ENCODE measurements at regions not wholly inside any gene's neighbourhood (a gene's known extent, or its start where the extent isn't known, plus 50 kb on each side); places are given as distances from the start of the nearest gene placed in this dataset.
"Not testable (repeated sequence)": the region's sequence is repeated elsewhere in the genome, so short reads cannot be mapped to it uniquely, and the experiment has no call there.

DNA sequence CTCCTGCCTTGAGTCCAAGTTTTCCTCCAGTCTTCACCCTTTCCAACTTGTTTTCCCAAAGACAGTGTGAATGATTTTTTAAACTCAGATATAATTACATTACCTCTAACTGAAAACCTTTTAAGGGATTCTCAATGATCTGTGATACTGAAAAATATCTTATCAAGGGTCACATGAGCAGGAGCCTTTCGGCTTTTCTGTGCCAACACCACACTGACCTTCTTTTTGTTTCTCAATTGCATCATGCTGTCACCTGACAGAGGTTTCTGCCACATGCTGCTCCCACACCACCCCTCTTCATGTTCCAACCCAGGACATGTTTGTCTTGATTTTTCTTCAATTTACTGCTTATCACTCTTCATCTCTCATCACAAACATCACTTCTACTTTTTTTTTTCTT is 820.0 kb downstream of the PRELID2 start:
- Mint-ChIP-seq H3K4me3 (ENCODE audit: unreplicated experiment) (no peak overlapping the region), H3K4me1 (ENCODE audit: unreplicated experiment) (no peaks in the 10 kb centered on the region), H3K27ac (ENCODE audit: unreplicated experiment) (no peak overlapping the region), H3K9me3 (ENCODE audit: unreplicated experiment) (no peaks in the 10 kb centered on the region), H3K27me3 (ENCODE audit: unreplicated experiment) (no peaks in the 10 kb centered on the region), H3K36me3 (ENCODE audit: unreplicated experiment) (no peaks in the 10 kb centered on the region)
- TF ChIP-seq, protein P1, sequence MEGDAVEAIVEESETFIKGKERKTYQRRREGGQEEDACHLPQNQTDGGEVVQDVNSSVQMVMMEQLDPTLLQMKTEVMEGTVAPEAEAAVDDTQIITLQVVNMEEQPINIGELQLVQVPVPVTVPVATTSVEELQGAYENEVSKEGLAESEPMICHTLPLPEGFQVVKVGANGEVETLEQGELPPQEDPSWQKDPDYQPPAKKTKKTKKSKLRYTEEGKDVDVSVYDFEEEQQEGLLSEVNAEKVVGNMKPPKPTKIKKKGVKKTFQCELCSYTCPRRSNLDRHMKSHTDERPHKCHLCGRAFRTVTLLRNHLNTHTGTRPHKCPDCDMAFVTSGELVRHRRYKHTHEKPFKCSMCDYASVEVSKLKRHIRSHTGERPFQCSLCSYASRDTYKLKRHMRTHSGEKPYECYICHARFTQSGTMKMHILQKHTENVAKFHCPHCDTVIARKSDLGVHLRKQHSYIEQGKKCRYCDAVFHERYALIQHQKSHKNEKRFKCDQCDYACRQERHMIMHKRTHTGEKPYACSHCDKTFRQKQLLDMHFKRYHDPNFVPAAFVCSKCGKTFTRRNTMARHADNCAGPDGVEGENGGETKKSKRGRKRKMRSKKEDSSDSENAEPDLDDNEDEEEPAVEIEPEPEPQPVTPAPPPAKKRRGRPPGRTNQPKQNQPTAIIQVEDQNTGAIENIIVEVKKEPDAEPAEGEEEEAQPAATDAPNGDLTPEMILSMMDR (IDR thresholded peaks at IDR 0.05) = no peak
- DNase-seq (ENCODE audit: extremely low spot score, unreplicated experiment) = no peak

DNA sequence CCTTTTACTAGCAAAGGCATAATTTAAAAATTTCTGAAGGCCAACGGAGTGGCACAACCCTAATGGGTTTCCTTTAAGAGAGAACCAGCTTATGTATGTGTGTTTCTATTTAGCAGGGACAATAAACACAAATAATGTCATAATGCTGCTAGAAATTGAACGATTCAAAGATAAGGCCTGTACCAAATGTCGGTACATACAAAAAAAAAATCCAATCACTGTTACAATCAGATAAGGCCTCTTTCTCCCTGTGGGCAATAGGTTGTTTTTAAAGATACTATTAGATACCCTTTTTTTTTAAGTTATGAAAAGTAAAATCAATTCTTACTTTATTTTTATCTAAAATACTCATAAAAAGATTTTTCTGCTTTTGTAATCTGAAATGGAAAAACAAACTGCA is 821.0 kb downstream of the PRELID2 start:
- Mint-ChIP-seq H3K27me3 (ENCODE audit: unreplicated experiment) (no peaks in the 10 kb centered on the region), H3K4me1 (ENCODE audit: unreplicated experiment) (no peaks in the 10 kb centered on the region), H3K27ac (ENCODE audit: unreplicated experiment) (no peak overlapping the region), H3K4me3 (ENCODE audit: unreplicated experiment) (no peak overlapping the region), H3K9me3 (ENCODE audit: unreplicated experiment) (no peaks in the 10 kb centered on the region), H3K36me3 (ENCODE audit: unreplicated experiment) (no peaks in the 10 kb centered on the region)
- TF ChIP-seq, protein P1 (IDR thresholded peaks at IDR 0.05) = no peak
- DNase-seq (ENCODE audit: extremely low spot score, unreplicated experiment) = no peak

DNA sequence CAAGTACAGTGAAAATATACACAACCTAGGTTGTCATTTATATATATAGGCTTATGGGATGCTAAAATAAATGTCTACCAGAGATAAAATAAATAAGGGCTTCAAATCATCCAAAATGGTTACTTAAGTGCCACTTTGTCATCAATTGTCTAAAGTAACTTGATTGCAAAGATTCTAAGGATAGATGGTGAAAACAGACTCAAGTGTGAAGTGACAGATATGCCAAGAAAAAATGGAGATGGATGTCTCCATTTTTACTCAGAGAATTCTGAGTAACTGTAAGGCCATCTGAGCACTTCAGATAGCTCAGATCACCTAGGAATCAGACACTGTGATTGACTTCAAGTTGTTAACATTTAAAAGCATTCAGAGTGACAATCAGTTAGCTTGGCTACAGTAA is 824.3 kb downstream of the PRELID2 start:
- Mint-ChIP-seq H3K27me3 (ENCODE audit: unreplicated experiment) (no peaks in the 10 kb centered on the region), H3K27ac (ENCODE audit: unreplicated experiment) (no peak overlapping the region), H3K4me1 (ENCODE audit: unreplicated experiment) (no peaks in the 10 kb centered on the region), H3K4me3 (ENCODE audit: unreplicated experiment) (no peak overlapping the region), H3K9me3 (ENCODE audit: unreplicated experiment) (no peaks in the 10 kb centered on the region), H3K36me3 (ENCODE audit: unreplicated experiment) (no peaks in the 10 kb centered on the region)
- DNase-seq (ENCODE audit: extremely low spot score, unreplicated experiment) = no peak
- TF ChIP-seq, protein P1 (IDR thresholded peaks at IDR 0.05) = no peak

DNA sequence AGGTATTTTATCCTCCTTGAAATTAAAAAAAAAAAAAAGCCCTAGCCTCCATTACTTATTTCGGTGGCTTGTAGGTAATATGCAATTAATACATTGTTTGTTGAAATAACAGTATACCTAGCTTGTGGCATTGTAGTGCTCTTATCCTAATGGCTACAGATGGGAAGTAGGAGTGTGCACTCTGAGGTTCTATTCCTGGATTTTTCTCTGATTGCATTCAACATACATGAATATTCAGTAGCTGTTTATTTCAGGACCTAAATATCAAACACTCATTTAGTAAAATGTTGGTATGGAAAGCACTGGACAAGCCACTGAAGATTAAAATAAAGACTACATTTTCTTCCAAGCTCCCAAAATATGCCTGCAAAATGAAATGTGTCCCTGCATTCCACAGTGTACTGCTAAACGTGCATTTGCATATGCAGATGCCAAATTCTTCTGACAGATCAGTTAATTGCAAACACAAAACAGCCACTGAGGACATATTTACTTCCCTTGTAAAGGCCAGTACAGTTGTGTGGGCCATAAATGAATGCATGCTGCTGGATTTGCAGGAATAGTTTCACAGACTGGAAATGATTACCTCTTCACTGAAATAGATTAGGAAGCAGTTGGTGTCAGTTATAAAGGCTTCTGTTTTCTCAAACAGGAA is 826.1 kb downstream of the PRELID2 start:
- no peaks in the 10 kb centered on the region for H3K27me3 Mint-ChIP-seq (ENCODE audit: unreplicated experiment)
- no peaks in the 10 kb centered on the region for H3K36me3 Mint-ChIP-seq (ENCODE audit: unreplicated experiment)
- H3K4me1 Mint-ChIP-seq (ENCODE audit: unreplicated experiment) = no peaks in the 10 kb centered on the region
- no peak for DNase-seq (ENCODE audit: extremely low spot score, unreplicated experiment)
- no peak overlapping the region for H3K27ac Mint-ChIP-seq (ENCODE audit: unreplicated experiment)
- no peak overlapping the region for H3K4me3 Mint-ChIP-seq (ENCODE audit: unreplicated experiment)
- TF ChIP-seq, protein P1 (IDR thresholded peaks at IDR 0.05) = no peak
- peaks cover 4% of the 10 kb centered on the region for H3K9me3 Mint-ChIP-seq (ENCODE audit: unreplicated experiment)

DNA sequence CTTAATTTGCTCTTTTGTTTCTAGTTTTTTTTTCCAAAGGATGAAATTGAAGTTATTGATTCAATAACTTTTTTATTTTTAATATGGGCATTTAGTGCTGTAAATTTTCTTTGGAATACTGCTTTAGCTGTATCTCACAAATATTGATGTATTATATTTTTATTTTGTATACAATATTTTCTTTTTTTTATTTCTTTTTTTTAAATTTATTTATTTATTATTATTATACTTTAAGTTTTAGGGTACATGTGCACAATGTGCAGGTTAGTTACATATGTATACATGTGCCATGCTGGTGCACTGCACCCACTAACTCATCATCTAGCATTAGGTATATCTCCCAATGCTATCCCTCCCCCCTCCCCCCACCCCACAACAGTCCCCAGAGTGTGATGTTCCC is 823.7 kb downstream of the KCTD16 start:
- H3K27me3 Mint-ChIP-seq (ENCODE audit: unreplicated experiment); DNase-seq (ENCODE audit: extremely low spot score, unreplicated experiment); H3K36me3 Mint-ChIP-seq (ENCODE audit: unreplicated experiment); H3K4me1 Mint-ChIP-seq (ENCODE audit: unreplicated experiment); H3K4me3 Mint-ChIP-seq (ENCODE audit: unreplicated experiment); H3K9me3 Mint-ChIP-seq (ENCODE audit: unreplicated experiment); H3K27ac Mint-ChIP-seq (ENCODE audit: unreplicated experiment): not testable (repeated sequence)

DNA sequence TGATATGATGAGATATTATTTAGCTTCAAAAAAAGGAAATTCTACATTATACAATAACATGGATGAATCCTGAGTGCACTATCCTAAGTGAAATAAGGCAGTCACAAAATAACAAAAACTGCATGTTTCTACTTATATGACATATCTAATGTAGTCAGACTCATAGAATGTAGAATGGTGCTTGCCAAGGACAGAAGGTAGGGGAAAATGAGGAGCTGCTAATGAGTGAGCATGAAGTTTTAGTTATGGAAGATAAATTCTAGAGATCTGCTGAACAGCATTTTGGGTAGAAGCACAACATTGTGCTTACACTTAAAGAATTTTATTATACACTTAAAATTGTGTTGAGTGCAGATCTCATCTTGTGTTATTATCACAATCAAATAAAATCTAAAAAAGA is 812.4 kb downstream of the KCTD16 start:
- DNase-seq (ENCODE audit: extremely low spot score, unreplicated experiment) = no peak
- TF ChIP-seq, protein P1 (IDR thresholded peaks at IDR 0.05) = no peak
- H3K27me3 Mint-ChIP-seq (ENCODE audit: unreplicated experiment) = peaks cover 10% of the 10 kb centered on the region
- no peak overlapping the region for H3K4me3 Mint-ChIP-seq (ENCODE audit: unreplicated experiment)
- H3K27ac Mint-ChIP-seq (ENCODE audit: unreplicated experiment) = no peak overlapping the region
- H3K9me3 Mint-ChIP-seq (ENCODE audit: unreplicated experiment) = peaks cover 2% of the 10 kb centered on the region
- no peaks in the 10 kb centered on the region for H3K36me3 Mint-ChIP-seq (ENCODE audit: unreplicated experiment)
- H3K4me1 Mint-ChIP-seq (ENCODE audit: unreplicated experiment) = no peaks in the 10 kb centered on the region
